Esophagus (tissue), 2 donors: ENCODE measurements at regions not wholly inside any gene's neighbourhood (a gene's known extent, or its start where the extent isn't known, plus 50 kb on each side); places are given as distances from the start of the nearest gene placed in this dataset.

Experiments
- H3K27ac ChIP-seq, 2 donors: one replicate each; pipeline ENCODE4 v1.5.1; 2013; ENCODE audit warnings: low read depth in 2 of 2, mild to moderate bottlenecking in 2 of 2, inconsistent platforms in 1 of 2, low read length in 1 of 2, moderate library complexity in 1 of 2
- H3K27me3 ChIP-seq, 2 donors: one replicate each; pipeline ENCODE4 v1.6.1; 2013; ENCODE audit warnings: low read length in 2 of 2, control low read depth in 1 of 2, mild to moderate bottlenecking in 1 of 2; ENCODE audit not compliant: insufficient read depth in 2 of 2, control insufficient read depth in 1 of 2
- H3K36me3 ChIP-seq, 2 donors: one replicate each; pipeline ENCODE4 v1.6.1; 2013; ENCODE audit warnings: low read length in 1 of 2; ENCODE audit not compliant: control insufficient read depth in 2 of 2, insufficient read depth in 2 of 2
- H3K4me1 ChIP-seq, 2 donors: one replicate each; pipeline ENCODE4 v1.6.1; 2013; ENCODE audit warnings: low read length in 1 of 2; ENCODE audit not compliant: control insufficient read depth in 2 of 2, insufficient read depth in 2 of 2
- H3K4me3 ChIP-seq, 2 donors: one replicate each; pipeline ENCODE4 v1.5.1; 2013; ENCODE audit warnings: low read length in 2 of 2, mild to moderate bottlenecking in 2 of 2, low read depth in 1 of 2, moderate library complexity in 1 of 2
- H3K9me3 ChIP-seq, 2 donors: one replicate each; pipeline ENCODE4 v1.6.1; 2013; ENCODE audit warnings: mild to moderate bottlenecking in 2 of 2, low read depth in 1 of 2, low read length in 1 of 2, moderate library complexity in 1 of 2; ENCODE audit not compliant: control insufficient read depth in 2 of 2, insufficient read depth in 1 of 2
- WGBS, 2 donors: extraction: QIAGEN DNeasy Blood & Tissue Kit; methylation state at CpG; one replicate each; pipeline ENCODE4 v1.1.7; 2013; 5-methylcytosine and 5-hydroxymethylcytosine counted together
- donor health status: healthy with polysubstance abuse.
- donor health status: Bipolar disorder and iron deficiency.

DNA sequence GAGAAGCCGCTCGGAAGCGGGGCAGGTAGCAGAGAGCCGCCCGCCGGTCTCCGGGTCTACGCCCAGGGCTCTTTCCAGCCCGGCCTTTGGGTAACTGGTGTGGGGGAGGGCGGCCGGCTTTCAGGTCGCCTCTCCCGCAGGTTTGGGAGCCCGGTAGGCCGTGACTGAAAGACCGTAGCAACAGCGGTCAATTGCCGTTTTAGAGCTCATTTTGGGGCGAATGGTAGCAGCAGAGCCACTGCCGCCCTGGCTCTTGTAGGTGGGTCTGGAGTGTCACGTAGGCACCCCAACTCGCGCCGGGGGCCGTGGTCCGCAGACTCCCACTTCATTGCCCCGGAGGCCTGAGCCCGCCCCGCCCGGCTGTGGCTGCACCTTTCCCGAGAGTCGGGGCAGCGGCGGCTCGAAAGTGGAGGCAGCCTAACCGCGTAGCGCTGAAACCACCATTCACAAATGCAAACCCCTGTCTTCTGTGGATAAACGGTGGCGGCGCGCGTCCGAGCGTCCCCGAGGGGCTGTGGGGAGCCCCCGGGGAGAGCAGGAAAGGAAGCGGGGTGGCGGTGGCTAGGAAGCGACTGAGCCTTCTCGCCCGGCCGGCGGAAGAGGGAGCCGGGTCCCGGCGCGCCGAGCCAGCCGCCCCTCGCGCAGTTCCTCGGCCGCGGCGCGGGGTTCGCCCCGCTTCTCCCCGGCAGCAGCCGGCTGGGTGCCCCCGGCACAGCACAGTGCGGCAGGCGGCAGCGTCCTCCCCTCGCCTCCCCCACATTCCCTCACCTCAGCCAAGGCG lies 2185.1 kb upstream of the TENM3 start:
- H3K4me3 ChIP-seq: peak overlapping the region; percentile 45 to 47
- H3K9me3 ChIP-seq: peaks cover 0 to 2% of the 10 kb centered on the region in 2 donors
- peaks cover 3 to 8% of the 10 kb centered on the region in 2 donors for H3K4me1 ChIP-seq
- 2% methylated on average over 57 to 77 of the region's 77 CpGs for WGBS, 2 donors
- no peak overlapping the region for H3K27ac ChIP-seq
- peaks cover 3 to 14% of the 10 kb centered on the region in 2 donors for H3K27me3 ChIP-seq
- H3K36me3 ChIP-seq: no peaks in the 10 kb centered on the region

DNA sequence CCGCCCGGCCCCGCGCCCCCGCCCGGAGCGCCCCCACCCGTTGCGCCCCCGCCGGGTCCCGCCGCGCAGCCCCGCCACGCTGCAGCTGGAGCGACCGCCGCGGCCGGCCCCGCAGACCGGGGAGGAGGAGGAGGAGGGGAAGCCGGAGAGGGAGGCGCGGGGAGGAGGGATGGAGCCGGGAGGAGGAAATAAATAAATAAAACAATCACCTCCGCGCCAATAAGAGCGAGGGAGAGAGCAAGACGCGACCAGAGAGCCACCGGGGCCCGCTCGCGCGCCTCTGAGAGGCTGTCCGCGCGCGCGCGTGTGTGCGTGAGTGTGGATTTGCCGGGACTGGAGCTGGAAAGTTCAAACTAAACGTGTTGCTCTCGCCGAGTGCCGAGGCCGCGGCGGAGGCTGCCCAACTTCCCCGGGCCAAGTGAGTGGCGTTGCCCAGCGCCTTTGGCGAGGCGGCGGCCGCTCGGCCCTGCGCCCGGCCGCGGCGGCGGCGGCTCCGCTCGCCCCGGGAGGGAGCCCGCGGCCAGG lies 2184.4 kb upstream of the TENM3 start:
- no peaks in the 10 kb centered on the region for H3K36me3 ChIP-seq
- H3K27ac ChIP-seq: no peak overlapping the region
- H3K27me3 ChIP-seq: peaks cover 3 to 14% of the 10 kb centered on the region in 2 donors
- peaks cover 0 to 2% of the 10 kb centered on the region in 2 donors for H3K9me3 ChIP-seq
- peaks cover 3 to 8% of the 10 kb centered on the region in 2 donors for H3K4me1 ChIP-seq
- WGBS, 2 donors: 2% methylated on average over 44 to 72 of the region's 72 CpGs
- peak overlapping the region; percentile 33 to 47 for H3K4me3 ChIP-seq

DNA sequence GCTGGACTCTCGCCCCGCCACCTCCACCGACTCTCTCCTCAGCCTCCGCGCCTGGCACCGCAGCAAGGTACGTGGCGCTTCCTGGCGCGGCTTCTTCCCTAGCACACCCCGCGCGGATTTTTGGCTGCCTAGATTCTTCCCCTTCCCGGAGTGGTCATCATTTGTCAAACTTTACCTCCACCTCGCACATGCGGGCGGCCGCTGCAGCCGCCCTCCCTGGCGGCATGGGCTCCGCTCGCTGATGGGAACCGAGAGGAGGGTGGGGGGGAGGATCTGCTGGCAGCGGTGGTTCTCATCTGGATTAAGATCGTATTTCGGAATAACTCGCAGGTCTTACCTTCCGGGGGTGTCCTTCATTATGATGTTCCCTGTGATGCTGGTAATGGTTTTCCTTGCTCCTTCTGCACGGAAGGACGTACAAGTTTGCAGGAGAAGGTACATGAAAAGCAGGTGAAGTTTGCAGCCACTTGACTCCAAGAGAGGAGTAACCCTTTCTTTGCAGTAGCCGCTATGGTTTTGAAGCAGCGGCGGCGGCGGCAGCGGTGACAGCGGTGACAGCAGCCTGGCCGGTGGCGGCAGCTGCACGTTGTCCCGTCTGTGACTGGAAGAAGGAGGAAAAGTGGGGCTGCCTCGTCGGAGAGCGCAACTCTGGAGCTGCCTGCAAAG lies 2183.9 kb upstream of the TENM3 start:
- Histone ChIP-seq H3K27ac (no peak overlapping the region), H3K4me1 (peaks cover 3 to 8% of the 10 kb centered on the region in 2 donors), H3K27me3 (peaks cover 3 to 14% of the 10 kb centered on the region in 2 donors), H3K4me3 (peak overlapping the region; percentile 0 to 47), H3K9me3 (peaks cover 0 to 2% of the 10 kb centered on the region in 2 donors), H3K36me3 (no peaks in the 10 kb centered on the region)
- 1 to 2% methylated on average over 44 of the region's 44 CpGs for WGBS, 2 donors

DNA sequence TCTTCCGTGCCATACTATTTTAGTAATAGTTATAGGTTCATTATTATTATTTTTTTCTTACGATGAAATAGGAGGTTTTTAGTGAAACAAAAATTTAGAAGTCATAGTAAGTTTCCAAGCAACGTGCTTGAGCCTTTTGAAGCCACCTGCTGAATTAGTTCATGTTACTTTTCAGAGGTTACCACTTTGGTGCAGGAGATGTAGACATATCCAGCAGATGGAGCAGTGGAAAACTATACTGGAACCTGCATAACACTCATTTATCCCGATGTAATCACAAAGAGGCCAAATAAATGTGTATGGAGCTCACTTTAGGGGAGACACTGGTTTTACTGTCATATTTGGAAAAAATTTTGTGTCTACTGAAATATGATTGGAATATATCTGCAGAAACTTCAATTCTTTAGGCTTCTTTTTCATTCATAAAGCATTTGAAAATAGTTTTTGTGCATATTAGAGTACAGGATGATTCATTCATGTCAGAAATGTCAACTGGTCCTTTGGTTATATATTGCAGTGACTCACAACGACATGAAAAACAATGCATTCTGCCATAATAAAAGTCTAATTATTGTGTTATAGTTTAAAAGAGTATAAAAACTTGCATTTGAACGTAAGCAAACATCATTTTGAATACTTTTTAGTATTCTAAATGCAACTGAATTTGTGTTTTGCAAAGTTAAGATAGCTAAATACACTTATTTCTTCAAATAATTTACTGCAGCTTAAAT lies 2182.9 kb upstream of the TENM3 start:
- WGBS, 2 donors: 19 to 25% methylated on average over 6 of the region's 6 CpGs
- Histone ChIP-seq H3K27ac (no peak overlapping the region), H3K4me3 (no peak overlapping the region), H3K4me1 (peaks cover 3 to 8% of the 10 kb centered on the region in 2 donors), H3K27me3 (peaks cover 3 to 14% of the 10 kb centered on the region in 2 donors), H3K9me3 (peaks cover 0 to 2% of the 10 kb centered on the region in 2 donors), H3K36me3 (no peaks in the 10 kb centered on the region)

DNA sequence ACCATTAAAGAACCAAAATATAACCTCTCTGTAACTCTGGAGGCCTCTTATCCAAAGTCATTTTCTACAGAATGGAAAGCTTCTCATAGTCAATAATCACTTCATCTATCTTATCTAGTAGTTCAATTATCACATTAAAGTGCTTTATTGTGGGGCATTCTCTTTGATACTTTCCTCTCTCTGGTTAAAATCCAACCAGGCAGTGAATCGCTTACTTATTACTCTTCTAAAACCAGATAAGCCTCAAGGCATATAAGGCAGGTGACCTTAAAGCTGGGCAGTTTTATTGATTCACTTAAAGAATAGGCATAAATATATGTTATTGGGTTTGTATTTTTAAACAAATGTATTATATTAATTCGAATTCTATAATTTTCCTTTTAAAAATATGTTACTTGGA lies 2162.1 kb upstream of the TENM3 start:
- no peaks in the 10 kb centered on the region for H3K36me3 ChIP-seq
- 35 to 53% methylated on average over 2 of the region's 2 CpGs for WGBS, 2 donors
- no peak overlapping the region for H3K4me3 ChIP-seq
- H3K4me1 ChIP-seq: no peaks in the 10 kb centered on the region
- no peaks in the 10 kb centered on the region for H3K9me3 ChIP-seq
- no peak overlapping the region for H3K27ac ChIP-seq
- H3K27me3 ChIP-seq: no peaks in the 10 kb centered on the region

DNA sequence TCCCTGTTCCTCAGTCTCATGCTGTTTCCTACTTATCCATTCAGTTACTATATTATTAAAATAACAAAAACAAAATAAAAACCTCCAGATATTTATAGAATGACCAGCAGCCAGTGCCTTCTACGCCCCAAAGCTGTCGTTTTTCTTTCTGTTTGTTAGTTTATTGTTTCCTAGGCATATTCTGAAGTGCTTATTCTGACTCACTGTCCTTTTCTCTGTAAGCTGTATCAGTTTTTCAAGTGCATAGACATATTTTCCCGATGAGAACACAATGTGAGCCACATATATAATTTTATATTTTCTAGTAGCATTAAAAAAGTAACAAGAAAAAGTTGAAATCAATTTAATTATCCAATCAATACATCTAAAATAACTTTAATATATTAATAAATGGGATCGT lies 2158.6 kb upstream of the TENM3 start:
- Histone ChIP-seq H3K4me3 (no peak overlapping the region), H3K9me3 (no peaks in the 10 kb centered on the region)
- 43 to 53% methylated on average over 4 of the region's 4 CpGs for WGBS, 2 donors

DNA sequence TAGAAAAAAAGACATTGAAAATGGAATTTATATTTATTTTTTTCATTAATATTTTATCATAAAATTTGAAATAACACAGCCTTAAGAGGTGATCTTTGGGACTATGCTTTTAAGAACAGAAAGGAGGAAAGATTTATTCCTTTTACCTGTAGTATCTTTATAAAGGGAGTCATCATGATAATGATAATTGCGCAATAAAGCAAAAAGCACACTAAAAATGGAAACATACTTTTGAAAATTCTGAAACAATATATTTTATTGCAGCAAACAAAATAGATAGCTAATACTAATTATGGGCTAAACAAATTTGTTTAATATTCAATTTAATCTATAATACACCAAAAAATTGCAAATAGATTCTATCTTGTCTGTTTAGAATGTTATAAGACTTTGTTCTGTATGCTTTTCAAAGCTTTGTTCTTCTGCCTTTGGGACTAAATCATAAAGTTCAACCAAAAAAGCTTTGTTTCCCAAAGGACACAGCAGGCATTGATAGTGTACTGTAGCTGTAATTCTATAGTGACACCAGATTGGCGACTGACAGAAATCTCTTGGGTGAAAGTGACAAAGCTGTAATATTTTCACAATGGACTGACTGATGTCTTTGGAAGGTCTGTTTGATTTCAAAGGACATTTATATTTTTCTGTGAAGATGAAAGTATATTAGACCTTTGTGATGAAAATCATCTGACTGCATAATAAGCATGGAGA lies 2156.6 kb upstream of the TENM3 start:
- Histone ChIP-seq H3K9me3 (no peaks in the 10 kb centered on the region), H3K4me1 (no peaks in the 10 kb centered on the region), H3K36me3 (no peaks in the 10 kb centered on the region), H3K4me3 (no peak overlapping the region), H3K27me3 (no peaks in the 10 kb centered on the region), H3K27ac (no peak overlapping the region)
- WGBS, 2 donors: 23 to 29% methylated on average over 2 of the region's 2 CpGs

More for the DNA sequence above, 2158.6 kb upstream of the TENM3 start:
- no peak overlapping the region for H3K27ac ChIP-seq
- no peaks in the 10 kb centered on the region for H3K36me3 ChIP-seq
- no peaks in the 10 kb centered on the region for H3K4me1 ChIP-seq
- H3K27me3 ChIP-seq: no peaks in the 10 kb centered on the region

DNA sequence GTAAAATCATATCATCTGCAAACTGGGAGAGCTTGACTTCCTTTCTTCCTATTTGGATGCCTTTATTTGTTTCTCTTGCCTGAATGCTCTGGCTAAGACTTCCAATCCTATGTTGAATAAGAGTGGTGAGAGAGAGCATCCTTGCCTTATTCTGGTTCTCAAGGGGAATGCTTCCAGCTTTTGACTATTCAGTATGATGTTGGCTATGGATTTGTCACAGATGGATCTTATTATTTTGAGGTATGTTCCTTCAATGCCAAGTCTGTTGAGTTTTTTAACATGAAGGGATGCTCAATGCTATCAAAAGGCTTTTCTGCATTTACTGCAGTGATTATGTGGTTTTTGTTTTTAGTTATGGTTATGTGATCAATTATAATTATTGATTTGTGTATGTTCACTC lies 2144.6 kb upstream of the TENM3 start:
- Histone ChIP-seq H3K4me3 (no peak overlapping the region), H3K9me3 (peaks cover 4 to 10% of the 10 kb centered on the region in 2 donors), H3K4me1 (no peaks in the 10 kb centered on the region), H3K27ac (no peak overlapping the region), H3K36me3 (no peaks in the 10 kb centered on the region), H3K27me3 (no peaks in the 10 kb centered on the region)

DNA sequence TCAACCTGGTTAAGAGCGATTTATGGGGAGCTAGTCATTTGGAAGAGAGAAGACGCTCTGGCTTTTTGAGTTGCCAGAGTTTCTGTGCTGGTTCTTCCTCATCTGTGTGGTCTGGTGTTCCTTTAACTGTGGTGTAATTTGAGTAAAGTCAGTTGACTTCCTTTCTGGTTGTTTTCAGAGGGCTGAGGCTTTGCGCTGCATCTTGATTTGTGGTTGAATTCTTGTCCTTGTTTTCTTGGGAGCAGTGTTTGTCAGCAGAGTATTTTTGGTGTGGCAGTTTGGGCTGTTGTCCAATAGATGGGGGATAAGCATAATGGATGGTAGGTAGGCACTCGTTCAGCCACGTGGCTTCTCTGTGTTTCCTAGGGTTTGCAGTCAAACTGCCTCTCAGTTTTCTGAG lies 2143.2 kb upstream of the TENM3 start:
- Histone ChIP-seq H3K36me3 (no peaks in the 10 kb centered on the region), H3K4me1 (no peaks in the 10 kb centered on the region), H3K27ac (no peak overlapping the region), H3K4me3 (no peak overlapping the region), H3K27me3 (no peaks in the 10 kb centered on the region), H3K9me3 (peaks cover 4 to 10% of the 10 kb centered on the region in 2 donors)
- 65 to 70% methylated on average over 5 of the region's 5 CpGs for WGBS, 2 donors
